DND-41 (cell line): ENCODE measurements at regions not wholly inside any gene's neighbourhood (a gene's known extent, or its start where the extent isn't known, plus 50 kb on each side); places are given as distances from the start of the nearest gene placed in this dataset.

Experiments
- ATAC-seq: fragments of 200-7000 bp; cut with Tn5 transposase; 3 replicates; pipeline ENCODE4 v1.9.1; 2021; ENCODE audit warnings: low read depth; ENCODE audit not compliant: insufficient read depth
- DNase-seq: peaks from one replicate; pipeline ENCODE4 v3.0.0-alpha.2; 2020
- H2AFZ ChIP-seq: 2 replicates; pipeline ENCODE4 v1.6.0; 2012; ENCODE audit warnings: low read depth, low read length
- H3K27ac ChIP-seq: 2 replicates; pipeline ENCODE4 v1.5.1; 2012; ENCODE audit warnings: low read length, inconsistent platforms
- H3K27me3 ChIP-seq: fragments of 200-600 bp; sonication (generic); 2 replicates; pipeline ENCODE4 v1.6.0; 2012; ENCODE audit warnings: low read length, mild to moderate bottlenecking, inconsistent platforms; ENCODE audit not compliant: insufficient read depth, poor library complexity
- H3K36me3 ChIP-seq: 2 replicates; pipeline ENCODE4 v1.5.1; 2012; ENCODE audit warnings: low read length, inconsistent platforms; ENCODE audit not compliant: insufficient read depth
- H3K4me1 ChIP-seq: 2 replicates; pipeline ENCODE4 v1.5.1; 2012; ENCODE audit warnings: mild to moderate bottlenecking, low read length; ENCODE audit not compliant: insufficient read depth
- H3K4me2 ChIP-seq: 2 replicates; pipeline ENCODE4 v1.6.0; 2012; ENCODE audit warnings: mild to moderate bottlenecking, moderate library complexity, low read length, inconsistent platforms; ENCODE audit not compliant: insufficient read depth
- H3K4me3 ChIP-seq, 2 experiments: fragments of 200-600 bp in 1 of 2; shearing (Covaris generic) in 1 of 2; 2 replicates each; pipeline ENCODE4 v1.5.1; 2012 to 2016; ENCODE audit warnings: inconsistent platforms in 2 of 2, low read length in 2 of 2, mild to moderate bottlenecking in 2 of 2, low read depth in 1 of 2, moderate library complexity in 1 of 2
- H3K79me2 ChIP-seq: 2 replicates; pipeline ENCODE4 v1.6.0; 2012; ENCODE audit warnings: low read length, inconsistent platforms; ENCODE audit not compliant: insufficient read depth
- H3K9ac ChIP-seq: 2 replicates; pipeline ENCODE4 v1.6.0; 2012; ENCODE audit warnings: low read depth, mild to moderate bottlenecking, inconsistent platforms, low read length, moderate library complexity
- H3K9me3 ChIP-seq: 2 replicates; pipeline ENCODE4 v1.5.1; 2012; ENCODE audit warnings: low read length, moderate library complexity, mild to moderate bottlenecking, inconsistent platforms; ENCODE audit not compliant: insufficient read depth, severe bottlenecking
- H4K20me1 ChIP-seq: 2 replicates; pipeline ENCODE4 v1.6.0; 2012; ENCODE audit warnings: low read length; ENCODE audit not compliant: insufficient read depth
- EZH2 ChIP-seq: IDR thresholded peaks from 3 replicates; pipeline ENCODE4 v1.6.1; 2012; ENCODE audit warnings: borderline replicate concordance, low read depth, mild to moderate bottlenecking, moderate library complexity, low read length, inconsistent platforms; ENCODE audit not compliant: severe bottlenecking
- TF ChIP-seq, protein P1 (sequence below): IDR thresholded peaks from 2 replicates; pipeline ENCODE4 v1.5.1; 2012; ENCODE audit warnings: borderline replicate concordance, low read length, moderate library complexity, mild to moderate bottlenecking; ENCODE audit not compliant: poor library complexity, severe bottlenecking; ENCODE audit errors: extremely low read depth

DNA sequence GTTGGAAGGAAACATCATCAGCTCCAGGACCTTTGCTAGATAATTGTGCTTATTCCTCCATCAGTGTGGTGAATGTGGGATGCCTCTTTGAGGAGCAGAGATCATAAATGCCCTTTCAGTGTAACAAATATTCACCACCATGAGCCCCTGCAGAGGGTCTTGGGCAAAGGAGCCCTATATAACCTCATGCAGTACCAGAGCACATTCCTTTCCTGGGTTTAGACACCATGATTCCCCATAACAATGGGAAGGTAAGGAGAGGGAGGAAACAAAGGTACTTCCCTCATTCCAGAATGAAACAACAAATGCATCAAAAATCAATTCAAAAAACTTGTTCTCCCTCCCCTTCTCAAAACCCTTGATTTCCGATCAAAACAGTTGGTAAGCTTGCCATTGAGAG, 103.4 kb upstream of the PROX1 start:
- no peaks in the 10 kb centered on the region for H4K20me1 ChIP-seq
- H3K4me3 ChIP-seq: no peak overlapping the region
- DNase-seq: no peak
- H3K9ac ChIP-seq: no peak overlapping the region
- no peak overlapping the region for H3K4me2 ChIP-seq
- no peaks in the 10 kb centered on the region for H3K9me3 ChIP-seq
- no peaks in the 10 kb centered on the region for H3K4me1 ChIP-seq
- H3K36me3 ChIP-seq: no peaks in the 10 kb centered on the region
- H3K27ac ChIP-seq: no peak overlapping the region
- no peaks in the 10 kb centered on the region for H3K27me3 ChIP-seq
- H2AFZ ChIP-seq: no peak overlapping the region
- H3K79me2 ChIP-seq: no peaks in the 10 kb centered on the region
- TF ChIP-seq EZH2: no peak
- TF ChIP-seq, protein P1, sequence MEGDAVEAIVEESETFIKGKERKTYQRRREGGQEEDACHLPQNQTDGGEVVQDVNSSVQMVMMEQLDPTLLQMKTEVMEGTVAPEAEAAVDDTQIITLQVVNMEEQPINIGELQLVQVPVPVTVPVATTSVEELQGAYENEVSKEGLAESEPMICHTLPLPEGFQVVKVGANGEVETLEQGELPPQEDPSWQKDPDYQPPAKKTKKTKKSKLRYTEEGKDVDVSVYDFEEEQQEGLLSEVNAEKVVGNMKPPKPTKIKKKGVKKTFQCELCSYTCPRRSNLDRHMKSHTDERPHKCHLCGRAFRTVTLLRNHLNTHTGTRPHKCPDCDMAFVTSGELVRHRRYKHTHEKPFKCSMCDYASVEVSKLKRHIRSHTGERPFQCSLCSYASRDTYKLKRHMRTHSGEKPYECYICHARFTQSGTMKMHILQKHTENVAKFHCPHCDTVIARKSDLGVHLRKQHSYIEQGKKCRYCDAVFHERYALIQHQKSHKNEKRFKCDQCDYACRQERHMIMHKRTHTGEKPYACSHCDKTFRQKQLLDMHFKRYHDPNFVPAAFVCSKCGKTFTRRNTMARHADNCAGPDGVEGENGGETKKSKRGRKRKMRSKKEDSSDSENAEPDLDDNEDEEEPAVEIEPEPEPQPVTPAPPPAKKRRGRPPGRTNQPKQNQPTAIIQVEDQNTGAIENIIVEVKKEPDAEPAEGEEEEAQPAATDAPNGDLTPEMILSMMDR: no peak
- ATAC-seq: no peak

DNA sequence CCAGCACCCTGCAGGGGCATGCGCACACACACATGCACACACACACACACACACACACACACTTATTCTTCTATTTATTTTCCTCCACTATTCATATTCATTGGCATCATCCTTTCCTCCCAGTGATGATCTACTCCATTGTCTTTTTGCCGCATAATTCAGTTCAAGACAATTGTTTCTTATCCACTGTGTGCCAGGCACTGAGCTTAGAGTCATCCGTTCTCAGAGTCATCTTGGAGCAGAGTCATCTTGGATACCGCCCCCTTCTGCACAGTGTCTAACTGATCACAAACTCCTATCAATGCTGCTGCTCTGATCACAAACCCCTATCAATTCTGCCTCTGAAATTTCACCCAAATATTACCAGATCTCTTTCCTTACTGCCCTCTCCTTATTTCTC, 102.8 kb upstream of the PROX1 start:
- no peaks in the 10 kb centered on the region for H3K27me3 ChIP-seq
- H3K27ac ChIP-seq: no peak overlapping the region
- TF ChIP-seq, protein P1: no peak
- no peak for TF ChIP-seq EZH2
- H3K4me2 ChIP-seq: no peak overlapping the region
- H4K20me1 ChIP-seq: no peaks in the 10 kb centered on the region
- ATAC-seq (no peak), DNase-seq (no peak)
- no peaks in the 10 kb centered on the region for H3K9me3 ChIP-seq
- no peak overlapping the region for H3K9ac ChIP-seq
- H3K4me3 ChIP-seq: no peak overlapping the region
- H3K36me3 ChIP-seq: no peaks in the 10 kb centered on the region
- H3K4me1 ChIP-seq: no peaks in the 10 kb centered on the region
- no peak overlapping the region for H2AFZ ChIP-seq
- H3K79me2 ChIP-seq: no peaks in the 10 kb centered on the region

DNA sequence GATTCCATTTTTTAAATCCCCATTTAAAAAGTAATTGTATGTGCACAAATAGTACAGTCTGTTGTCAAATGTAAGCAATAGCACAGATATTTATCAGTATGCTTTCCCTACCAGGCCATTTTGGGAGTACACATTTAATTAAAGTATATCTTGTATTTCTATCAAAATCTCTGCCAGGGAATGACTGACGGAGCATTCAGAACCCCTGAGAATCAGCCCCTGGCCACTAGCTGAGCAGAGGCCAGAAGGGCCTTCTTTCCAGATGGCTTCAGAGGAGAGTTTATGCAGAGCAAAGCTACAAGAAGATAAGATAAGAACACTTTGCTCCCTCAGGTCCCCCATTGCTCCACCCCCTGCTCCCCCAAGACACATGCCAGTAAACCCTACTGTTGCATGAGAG, 99.9 kb upstream of the PROX1 start:
- Histone ChIP-seq H3K36me3 (no peaks in the 10 kb centered on the region), H3K9me3 (no peaks in the 10 kb centered on the region), H2AFZ (no peak overlapping the region), H3K27ac (no peak overlapping the region), H3K4me2 (no peak overlapping the region), H3K9ac (no peak overlapping the region), H4K20me1 (no peaks in the 10 kb centered on the region), H3K79me2 (no peaks in the 10 kb centered on the region), H3K4me1 (no peaks in the 10 kb centered on the region), H3K27me3 (no peaks in the 10 kb centered on the region), H3K4me3 (no peak overlapping the region)
- ATAC-seq (no peak), DNase-seq (no peak)
- TF ChIP-seq, protein P1: no peak
- no peak for TF ChIP-seq EZH2
